Transverse colon (tissue), 4 donors: ENCODE measurements at regions not wholly inside any gene's neighbourhood (a gene's known extent, or its start where the extent isn't known, plus 50 kb on each side); places are given as distances from the start of the nearest gene placed in this dataset.

Source experiments
- DNase-seq: peaks from one replicate; pipeline ENCODE4 v3.0.0-alpha.2; 2019
- H3K27ac ChIP-seq, 4 donors: fragments of 200-600 bp; sonication (generic); 2 replicates each; pipeline ENCODE4 v1.5.1; 2016 to 2018; ENCODE audit warnings: inconsistent platforms in 4 of 4
- H3K27me3 ChIP-seq: fragments of 200-600 bp; sonication (generic); 2 replicates; pipeline ENCODE4 v1.5.1; 2017; ENCODE audit warnings: inconsistent platforms
- H3K36me3 ChIP-seq, 4 donors: fragments of 200-600 bp; sonication (generic); 2 replicates each; pipeline ENCODE4 v1.5.1; 2017 to 2019; ENCODE audit warnings: inconsistent platforms in 4 of 4
- H3K4me1 ChIP-seq, 4 donors: fragments of 200-600 bp; sonication (generic); 2 replicates each; pipeline ENCODE4 v1.5.1; 2017 to 2020; ENCODE audit warnings: inconsistent platforms in 4 of 4
- H3K4me3 ChIP-seq, 4 donors: fragments of 200-600 bp; sonication (generic); 1 replicate in 1 of 4; 2 replicates in 3 of 4; pipeline versions ENCODE4 v1.5.1 to v1.6.1; 2017 to 2019; ENCODE audit warnings: inconsistent platforms in 4 of 4
- H3K9me3 ChIP-seq, 2 donors: fragments of 200-600 bp; sonication (generic); 2 replicates each; pipeline ENCODE4 v1.5.1; 2017 to 2019; ENCODE audit warnings: inconsistent platforms in 2 of 2
- CTCF ChIP-seq, 5 experiments: fragments of 200-600 bp in 3 of 5; fragments of 450-650 bp in 2 of 5; sonication (generic) in 3 of 5; IDR thresholded peaks; 1 replicate in 2 of 5; 2 replicates in 3 of 5; pipeline ENCODE4 v1.5.1; 2016 to 2017; ENCODE audit warnings: antibody characterized with exemption in 5 of 5, inconsistent platforms in 3 of 5, mild to moderate bottlenecking in 2 of 5, moderate library complexity in 1 of 5
- EP300 ChIP-seq: sonication (generic); formaldehyde crosslinking; IDR thresholded peaks from one replicate; pipeline ENCODE4 v1.6.1; 2017; ENCODE audit warnings: antibody characterized with exemption, low read depth
- POLR2A ChIP-seq: fragments of 450-650 bp; IDR thresholded peaks from one replicate; pipeline ENCODE4 v1.6.1; 2016; ENCODE audit warnings: antibody characterized with exemption, mild to moderate bottlenecking, moderate library complexity
- POLR2AphosphoS5 ChIP-seq, 3 donors: sonication (generic); formaldehyde crosslinking; IDR thresholded peaks; one replicate each; pipeline ENCODE4 v1.6.1; 2016; ENCODE audit warnings: antibody characterized with exemption in 3 of 3
- WGBS, 2 donors: methylation state at CpG; one replicate each; pipeline ENCODE4 v1.1.5; 2018; ENCODE audit warnings: low coverage in 1 of 2; 5-methylcytosine and 5-hydroxymethylcytosine counted together
- in situ Hi-C, 4 donors: fragments of 200-750 bp; cut with MboI; loops; one replicate each; pipeline versions ENCODE4 v1.15.0 to v1.15.1; 2017; ENCODE audit warnings: low sequenced_read_pairs in 3 of 4, low pct_ligation_motif_present in 1 of 4, low pct_unique_long_range_greater_than_20kb in 1 of 4
- intact Hi-C: fragments of 100-400 bp; cut with DNase I; formaldehyde crosslinking; loops from one replicate; pipeline ENCODE4 v1.15.1; 2023; ENCODE audit warnings: low total_unique reads

DNA sequence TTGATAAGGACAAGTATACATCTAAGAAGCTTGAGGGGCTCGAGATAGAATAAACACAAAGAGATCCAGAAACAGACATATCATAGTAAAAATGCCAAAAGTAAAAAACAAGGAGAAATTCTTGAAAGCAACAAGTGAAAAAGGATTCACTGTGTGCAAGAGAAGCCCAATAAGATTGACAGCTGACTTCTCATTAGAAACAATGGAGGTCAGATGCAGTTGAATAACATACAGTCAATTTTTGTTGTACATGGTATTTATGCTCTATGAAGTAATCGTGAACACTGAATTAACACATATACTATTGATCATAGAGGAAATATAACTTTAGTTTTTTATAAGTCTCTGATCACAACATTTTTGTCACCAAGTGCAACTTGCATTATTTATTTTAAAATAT lies 982.8 kb upstream of the SORCS1 start:
- Histone ChIP-seq H3K27me3 (no peaks in the 10 kb centered on the region), H3K36me3 (no peaks in the 10 kb centered on the region), H3K4me1 (no peaks in the 10 kb centered on the region), H3K9me3 (peaks cover 6 to 13% of the 10 kb centered on the region in 2 donors), H3K27ac (no peak overlapping the region), H3K4me3 (no peak overlapping the region)
- 83 to 89% methylated on average over 2 of the region's 2 CpGs for WGBS, 2 donors
- DNase-seq, result no peak
- intact Hi-C loops, result no loop called here
- in situ Hi-C loops, result no loop called here
- TF ChIP-seq POLR2AphosphoS5 (IDR thresholded peaks at IDR 0.05), result no peak
- TF ChIP-seq CTCF (IDR thresholded peaks at IDR 0.05), result no peak
- TF ChIP-seq POLR2A, result no peak
- no peak for TF ChIP-seq EP300

- Histone ChIP-seq H3K27me3 (no peaks in the 10 kb centered on the region), H3K9me3 (no peaks in the 10 kb centered on the region), H3K4me3 (no peak overlapping the region), H3K4me1 (no peaks in the 10 kb centered on the region), H3K36me3 (no peaks in the 10 kb centered on the region), H3K27ac (no peak overlapping the region)
- TF ChIP-seq POLR2A (no peak), EP300 (no peak), CTCF (IDR thresholded peaks at IDR 0.05) (no peak), POLR2AphosphoS5 (IDR thresholded peaks at IDR 0.05) (no peak)
- WGBS, 2 donors, result 75 to 82% methylated on average over 1 of the region's 1 CpG
- DNase-seq, result no peak
- intact Hi-C loops (no loop called here), in situ Hi-C loops (no loop called here)
Observed at GRCh38 chr10:108141064-108141463, 976.6 kb upstream of the SORCS1 start.

- Histone ChIP-seq H3K4me1 (no peaks in the 10 kb centered on the region), H3K27me3 (no peaks in the 10 kb centered on the region), H3K4me3 (no peak overlapping the region), H3K9me3 (no peaks in the 10 kb centered on the region), H3K27ac (no peak overlapping the region), H3K36me3 (no peaks in the 10 kb centered on the region)
- TF ChIP-seq CTCF (IDR thresholded peaks at IDR 0.05), result no peak
- no peak for TF ChIP-seq POLR2AphosphoS5 (IDR thresholded peaks at IDR 0.05)
- no peak for TF ChIP-seq EP300
- TF ChIP-seq POLR2A, result no peak
- intact Hi-C loops (no loop called here), in situ Hi-C loops (no loop called here)
- whole genome bisulfite sequencing, 2 donors, result 80 to 81% methylated on average over 1 to 2 of the region's 2 CpGs
- no peak for DNase-seq
Observed at GRCh38 chr10:108132303-108132702, 967.8 kb upstream of the SORCS1 start.

- H3K36me3 ChIP-seq, result no peaks in the 10 kb centered on the region
- TF ChIP-seq POLR2AphosphoS5 (IDR thresholded peaks at IDR 0.05) (no peak), EP300 (no peak), CTCF (IDR thresholded peaks at IDR 0.05) (no peak), POLR2A (no peak)
- no peaks in the 10 kb centered on the region for H3K27me3 ChIP-seq
- in situ Hi-C loops (no loop called here), intact Hi-C loops (no loop called here)
- no peak overlapping the region for H3K27ac ChIP-seq
- H3K4me3 ChIP-seq, result no peak overlapping the region
- DNase-seq, result no peak
- no peaks in the 10 kb centered on the region for H3K9me3 ChIP-seq
- H3K4me1 ChIP-seq, result no peaks in the 10 kb centered on the region
- WGBS, 2 donors, result 48 to 78% methylated on average over 2 of the region's 2 CpGs
Observed at GRCh38 chr10:108130575-108130974, 966.1 kb upstream of the SORCS1 start.
